ENCODE measurements at regions not wholly inside any gene's neighbourhood (a gene's known extent, or its start where the extent isn't known, plus 50 kb on each side); places are given as distances from the start of the nearest gene placed in this dataset.

- TF ChIP-seq FOXP4 (CRISPR knock-in tag; IDR thresholded peaks at IDR 0.05): no peak
- no peak for TF ChIP-seq XBP1 (CRISPR knock-in tag; IDR thresholded peaks at IDR 0.05)
Observed at GRCh38 chr14:97077687-97078086, 280.5 kb downstream of the VRK1 start.

Data from HepG2 (cell line).